ENCODE measurements at regions not wholly inside any gene's neighbourhood (a gene's known extent, or its start where the extent isn't known, plus 50 kb on each side); places are given as distances from the start of the nearest gene placed in this dataset.

DNA sequence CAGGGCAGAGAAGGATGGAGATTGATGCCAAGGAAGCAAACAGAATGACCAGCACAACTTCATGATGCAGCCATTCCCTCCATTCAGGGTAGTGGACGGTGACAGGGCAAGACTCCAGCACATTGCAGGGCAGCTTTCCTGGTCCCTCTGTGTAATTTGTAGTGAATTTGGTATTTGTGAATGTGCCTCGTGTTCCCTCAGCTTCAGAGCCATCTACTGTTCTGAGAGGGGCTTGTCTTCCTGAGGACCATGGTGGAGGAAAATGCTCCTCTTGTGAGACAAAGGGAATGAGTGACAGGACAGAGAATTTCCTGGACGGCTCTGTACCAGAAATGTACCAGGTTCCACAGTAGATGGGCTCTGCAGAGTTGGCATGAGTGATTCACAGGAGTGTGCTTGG, 132.1 kb downstream of the ADRA2A start:
- TF ChIP-seq, protein P1, sequence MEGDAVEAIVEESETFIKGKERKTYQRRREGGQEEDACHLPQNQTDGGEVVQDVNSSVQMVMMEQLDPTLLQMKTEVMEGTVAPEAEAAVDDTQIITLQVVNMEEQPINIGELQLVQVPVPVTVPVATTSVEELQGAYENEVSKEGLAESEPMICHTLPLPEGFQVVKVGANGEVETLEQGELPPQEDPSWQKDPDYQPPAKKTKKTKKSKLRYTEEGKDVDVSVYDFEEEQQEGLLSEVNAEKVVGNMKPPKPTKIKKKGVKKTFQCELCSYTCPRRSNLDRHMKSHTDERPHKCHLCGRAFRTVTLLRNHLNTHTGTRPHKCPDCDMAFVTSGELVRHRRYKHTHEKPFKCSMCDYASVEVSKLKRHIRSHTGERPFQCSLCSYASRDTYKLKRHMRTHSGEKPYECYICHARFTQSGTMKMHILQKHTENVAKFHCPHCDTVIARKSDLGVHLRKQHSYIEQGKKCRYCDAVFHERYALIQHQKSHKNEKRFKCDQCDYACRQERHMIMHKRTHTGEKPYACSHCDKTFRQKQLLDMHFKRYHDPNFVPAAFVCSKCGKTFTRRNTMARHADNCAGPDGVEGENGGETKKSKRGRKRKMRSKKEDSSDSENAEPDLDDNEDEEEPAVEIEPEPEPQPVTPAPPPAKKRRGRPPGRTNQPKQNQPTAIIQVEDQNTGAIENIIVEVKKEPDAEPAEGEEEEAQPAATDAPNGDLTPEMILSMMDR (IDR thresholded peaks at IDR 0.05 in 8 of 11, conservative IDR thresholded peaks at IDR 0.05 in 3 of 11), result no peak
- TF ChIP-seq POLR2AphosphoS5 (IDR thresholded peaks at IDR 0.05), result no peak

Data from spleen (tissue), 7 donors.